ENCODE measurements at regions not wholly inside any gene's neighbourhood (a gene's known extent, or its start where the extent isn't known, plus 50 kb on each side); places are given as distances from the start of the nearest gene placed in this dataset.

- Mint-ChIP-seq H3K4me3 (no peak overlapping the region), H3K9me3 (peaks cover 9% of the 10 kb centered on the region), H3K27me3 (ENCODE audit: insufficient read depth) (no peaks in the 10 kb centered on the region), H3K36me3 (ENCODE audit: low read depth) (no peaks in the 10 kb centered on the region), H3K4me1 (no peaks in the 10 kb centered on the region), H3K27ac (no peak overlapping the region)
- DNase-seq: no peak
- H3K4me3 ChIP-seq (ENCODE audit: low read length): no peak overlapping the region
- H3K27ac ChIP-seq (ENCODE audit: low read depth, low read length): no peak overlapping the region
- no peaks in the 10 kb centered on the region for H3K36me3 ChIP-seq (ENCODE audit: control insufficient read depth, insufficient read depth, low read length)
- TF ChIP-seq CTCF (conservative IDR thresholded peaks at IDR 0.05): no peak
- H3K9ac ChIP-seq (ENCODE audit: extremely low read depth, low read length, poor library complexity, severe bottlenecking): no peak overlapping the region
- H3K27me3 ChIP-seq (ENCODE audit: control insufficient read depth, insufficient read depth, low read length, poor library complexity, severe bottlenecking): no peaks in the 10 kb centered on the region
- 100% methylated on average over 1 of the region's 1 CpG for WGBS, 2 experiments (ENCODE audit: insufficient coverage in 1 of 2, insufficient read length in 1 of 2)
- H3K4me1 ChIP-seq (ENCODE audit: control insufficient read depth, insufficient read depth, low read length): no peaks in the 10 kb centered on the region
- H3K9me3 ChIP-seq (ENCODE audit: control insufficient read depth, low read length): no peaks in the 10 kb centered on the region
Observed at GRCh38 chr5:4659851-4660250, 480.3 kb upstream of the ADAMTS16 start.

GRCh38 chr5:4661326-4661725, 478.8 kb upstream of the ADAMTS16 start:
- Mint-ChIP-seq H3K36me3 (ENCODE audit: low read depth) (no peaks in the 10 kb centered on the region), H3K4me1 (no peaks in the 10 kb centered on the region), H3K9me3 (peaks cover 7% of the 10 kb centered on the region), H3K27me3 (ENCODE audit: insufficient read depth) (no peaks in the 10 kb centered on the region), H3K4me3 (no peak overlapping the region), H3K27ac (no peak overlapping the region)
- no peak for TF ChIP-seq CTCF (conservative IDR thresholded peaks at IDR 0.05)
- peak overlapping the region; percentile 95 for H3K27ac ChIP-seq (ENCODE audit: low read depth, low read length)
- no peak for DNase-seq
- H3K9ac ChIP-seq (ENCODE audit: extremely low read depth, low read length, poor library complexity, severe bottlenecking): no peak overlapping the region
- no peaks in the 10 kb centered on the region for H3K27me3 ChIP-seq (ENCODE audit: control insufficient read depth, insufficient read depth, low read length, poor library complexity, severe bottlenecking)
- H3K9me3 ChIP-seq (ENCODE audit: control insufficient read depth, low read length): no peaks in the 10 kb centered on the region
- no peaks in the 10 kb centered on the region for H3K4me1 ChIP-seq (ENCODE audit: control insufficient read depth, insufficient read depth, low read length)
- H3K4me3 ChIP-seq (ENCODE audit: low read length): no peak overlapping the region
- H3K36me3 ChIP-seq (ENCODE audit: control insufficient read depth, insufficient read depth, low read length): no peaks in the 10 kb centered on the region
- WGBS, 2 experiments (ENCODE audit: insufficient coverage in 1 of 2, insufficient read length in 1 of 2): 92 to 94% methylated on average over 6 to 8 of the region's 8 CpGs

- H3K4me3 ChIP-seq (ENCODE audit: low read length): no peak overlapping the region
- Mint-ChIP-seq H3K27ac (no peak overlapping the region), H3K9me3 (peaks cover 2% of the 10 kb centered on the region), H3K27me3 (ENCODE audit: insufficient read depth) (no peaks in the 10 kb centered on the region), H3K4me1 (no peaks in the 10 kb centered on the region), H3K4me3 (no peak overlapping the region), H3K36me3 (ENCODE audit: low read depth) (no peaks in the 10 kb centered on the region)
- no peaks in the 10 kb centered on the region for H3K9me3 ChIP-seq (ENCODE audit: control insufficient read depth, low read length)
- H3K27ac ChIP-seq (ENCODE audit: low read depth, low read length): peak overlapping the region; percentile 95
- H3K27me3 ChIP-seq (ENCODE audit: control insufficient read depth, insufficient read depth, low read length, poor library complexity, severe bottlenecking): no peaks in the 10 kb centered on the region
- H3K4me1 ChIP-seq (ENCODE audit: control insufficient read depth, insufficient read depth, low read length): no peaks in the 10 kb centered on the region
- H3K36me3 ChIP-seq (ENCODE audit: control insufficient read depth, insufficient read depth, low read length): no peaks in the 10 kb centered on the region
- no peak for DNase-seq
- no peak overlapping the region for H3K9ac ChIP-seq (ENCODE audit: extremely low read depth, low read length, poor library complexity, severe bottlenecking)
- WGBS, 2 experiments (ENCODE audit: insufficient coverage in 1 of 2, insufficient read length in 1 of 2): 74 to 88% methylated on average over 2 to 7 of the region's 7 CpGs
- TF ChIP-seq CTCF (conservative IDR thresholded peaks at IDR 0.05): no peak
Observed at GRCh38 chr5:4661836-4662235, 478.3 kb upstream of the ADAMTS16 start.

Measured in endodermal cell (in vitro differentiated cells).